Prostate gland (tissue), 2 donors: ENCODE measurements at regions not wholly inside any gene's neighbourhood (a gene's known extent, or its start where the extent isn't known, plus 50 kb on each side); places are given as distances from the start of the nearest gene placed in this dataset.

ENCODE experiments used
- DNase-seq: peaks from one replicate; pipeline ENCODE4 v3.0.0-alpha.2; 2019; ENCODE audit warnings: low spot score
- H3K27ac ChIP-seq, 2 donors: fragments of 200-600 bp; sonication (generic); 2 replicates each; pipeline ENCODE4 v1.5.1; 2017 to 2019
- H3K27me3 ChIP-seq: fragments of 200-600 bp; sonication (generic); replicated peaks from 2 replicates; pipeline ENCODE4 v1.5.1; 2019; ENCODE audit not compliant: insufficient read depth
- H3K36me3 ChIP-seq, 2 donors: fragments of 200-600 bp; sonication (generic); 1 replicate in 1 of 2; 2 replicates in 1 of 2; pipeline versions ENCODE4 v1.5.1 to v1.8.1; 2017 to 2019
- H3K4me1 ChIP-seq: fragments of 200-600 bp; sonication (generic); replicated peaks from 2 replicates; pipeline ENCODE4 v1.5.1; 2019
- H3K4me3 ChIP-seq, 2 donors: fragments of 200-600 bp; sonication (generic); 2 replicates each; pipeline ENCODE4 v1.5.1; 2017 to 2019
- H3K9me3 ChIP-seq: fragments of 200-600 bp; sonication (generic); 2 replicates; pipeline ENCODE4 v1.5.1; 2017
- POLR2A ChIP-seq: fragments of 450-650 bp; IDR thresholded peaks from one replicate; pipeline ENCODE4 v1.6.1; 2016; ENCODE audit warnings: antibody characterized with exemption, mild to moderate bottlenecking
- POLR2AphosphoS5 ChIP-seq: sonication (generic); formaldehyde crosslinking; IDR thresholded peaks from one replicate; pipeline ENCODE4 v1.6.1; 2017; ENCODE audit warnings: antibody characterized with exemption
- WGBS: methylation state at CpG from one replicate; pipeline ENCODE4 v1.1.5; 2018; 5-methylcytosine and 5-hydroxymethylcytosine counted together
- intact Hi-C: fragments of 100-400 bp; cut with DNase I; formaldehyde crosslinking; loops from one replicate; pipeline ENCODE4 v1.14.2; 2022
- TF ChIP-seq, protein P1 (sequence below), 4 experiments: fragments of 200-600 bp in 2 of 4; fragments of 450-650 bp in 2 of 4; sonication (generic) in 2 of 4; IDR thresholded peaks; 1 replicate in 3 of 4; 2 replicates in 1 of 4; pipeline ENCODE4 v1.5.1; 2016 to 2019; ENCODE audit warnings: antibody characterized with exemption in 4 of 4, mild to moderate bottlenecking in 2 of 4, moderate library complexity in 2 of 4

DNA sequence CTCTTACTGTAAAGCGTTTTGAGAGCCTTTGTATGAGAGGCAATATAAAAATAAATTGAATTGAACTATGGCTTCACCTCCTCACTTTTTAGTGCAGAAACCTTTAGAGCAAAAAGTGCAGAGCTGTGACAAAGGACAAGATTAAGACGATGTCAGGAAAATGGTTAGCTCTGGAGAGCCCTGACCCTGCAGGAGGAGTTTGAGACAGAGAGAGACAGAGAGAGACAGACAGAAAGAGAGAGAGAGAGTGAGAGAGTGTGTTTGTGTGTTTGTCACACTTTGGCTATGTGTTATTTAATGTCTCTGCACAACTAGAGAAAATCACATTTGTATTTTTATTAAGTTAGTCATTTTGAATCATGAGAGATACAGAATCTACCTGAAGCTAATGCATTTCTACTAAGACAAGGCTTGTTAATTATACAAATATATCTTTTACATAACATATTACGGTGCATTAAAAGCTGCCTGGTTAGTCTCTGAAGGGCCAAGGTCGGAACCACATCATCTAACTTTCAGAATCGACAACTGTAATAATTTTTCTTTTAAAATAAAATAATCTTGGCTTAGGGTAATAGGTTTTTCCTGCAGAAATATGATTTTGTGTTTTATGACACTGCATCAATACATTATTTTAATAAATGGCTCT, 423.5 kb upstream of the ZEB2 start:
- H3K27me3 ChIP-seq = no peaks in the 10 kb centered on the region
- no peaks in the 10 kb centered on the region for H3K9me3 ChIP-seq
- H3K4me3 ChIP-seq = no peak overlapping the region
- DNase-seq = no peak
- TF ChIP-seq, protein P1, sequence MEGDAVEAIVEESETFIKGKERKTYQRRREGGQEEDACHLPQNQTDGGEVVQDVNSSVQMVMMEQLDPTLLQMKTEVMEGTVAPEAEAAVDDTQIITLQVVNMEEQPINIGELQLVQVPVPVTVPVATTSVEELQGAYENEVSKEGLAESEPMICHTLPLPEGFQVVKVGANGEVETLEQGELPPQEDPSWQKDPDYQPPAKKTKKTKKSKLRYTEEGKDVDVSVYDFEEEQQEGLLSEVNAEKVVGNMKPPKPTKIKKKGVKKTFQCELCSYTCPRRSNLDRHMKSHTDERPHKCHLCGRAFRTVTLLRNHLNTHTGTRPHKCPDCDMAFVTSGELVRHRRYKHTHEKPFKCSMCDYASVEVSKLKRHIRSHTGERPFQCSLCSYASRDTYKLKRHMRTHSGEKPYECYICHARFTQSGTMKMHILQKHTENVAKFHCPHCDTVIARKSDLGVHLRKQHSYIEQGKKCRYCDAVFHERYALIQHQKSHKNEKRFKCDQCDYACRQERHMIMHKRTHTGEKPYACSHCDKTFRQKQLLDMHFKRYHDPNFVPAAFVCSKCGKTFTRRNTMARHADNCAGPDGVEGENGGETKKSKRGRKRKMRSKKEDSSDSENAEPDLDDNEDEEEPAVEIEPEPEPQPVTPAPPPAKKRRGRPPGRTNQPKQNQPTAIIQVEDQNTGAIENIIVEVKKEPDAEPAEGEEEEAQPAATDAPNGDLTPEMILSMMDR (IDR thresholded peaks at IDR 0.05) = no peak
- TF ChIP-seq POLR2AphosphoS5 (no peak), POLR2A (no peak)
- H3K27ac ChIP-seq = no peak overlapping the region
- H3K36me3 ChIP-seq = no peaks in the 10 kb centered on the region
- WGBS = 77% methylated on average over 5 of the region's 5 CpGs
- H3K4me1 ChIP-seq = no peaks in the 10 kb centered on the region
- intact Hi-C loops = no loop called here

GRCh38 chr2:144942516-144943256, 422.8 kb upstream of the ZEB2 start:
- H3K36me3 ChIP-seq = no peaks in the 10 kb centered on the region
- H3K4me3 ChIP-seq = no peak overlapping the region
- no peaks in the 10 kb centered on the region for H3K27me3 ChIP-seq
- H3K9me3 ChIP-seq = no peaks in the 10 kb centered on the region
- no peak for DNase-seq
- intact Hi-C loops = no loop called here
- TF ChIP-seq, protein P1 (IDR thresholded peaks at IDR 0.05) = no peak
- TF ChIP-seq POLR2A (no peak), POLR2AphosphoS5 (no peak)
- 72% methylated on average over 8 of the region's 8 CpGs for WGBS
- H3K27ac ChIP-seq = no peak overlapping the region
- no peaks in the 10 kb centered on the region for H3K4me1 ChIP-seq

- no peak for DNase-seq
- no peaks in the 10 kb centered on the region for H3K27me3 ChIP-seq
- intact Hi-C loops = no loop called here
- H3K4me3 ChIP-seq = no peak overlapping the region
- no peaks in the 10 kb centered on the region for H3K36me3 ChIP-seq
- H3K9me3 ChIP-seq = no peaks in the 10 kb centered on the region
- no peaks in the 10 kb centered on the region for H3K4me1 ChIP-seq
- 89% methylated on average over 5 of the region's 5 CpGs for WGBS
- H3K27ac ChIP-seq = no peak overlapping the region
- TF ChIP-seq, protein P1 (IDR thresholded peaks at IDR 0.05) = no peak
- no peak for TF ChIP-seq POLR2A
- no peak for TF ChIP-seq POLR2AphosphoS5
Observed at GRCh38 chr2:144941743-144942488, 422.0 kb upstream of the ZEB2 start.

DNA sequence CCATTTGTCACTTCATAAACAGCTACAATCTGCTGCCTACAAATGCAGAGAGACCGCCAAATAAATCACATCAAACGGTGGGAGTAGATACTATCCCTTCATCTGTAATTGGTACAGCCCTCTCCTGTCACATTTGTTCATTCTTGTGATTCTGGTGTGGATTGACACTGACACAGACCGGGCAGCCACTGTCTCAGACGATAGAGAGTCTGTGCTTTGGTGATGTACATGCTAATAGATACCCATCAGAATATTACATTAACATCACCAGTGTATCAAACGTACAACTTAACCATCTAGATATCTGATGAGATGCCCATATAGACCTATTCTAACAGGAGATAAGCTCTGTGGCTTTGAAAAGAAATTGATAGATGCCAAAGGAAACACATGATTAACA, 419.7 kb upstream of the ZEB2 start:
- no peak overlapping the region for H3K27ac ChIP-seq
- intact Hi-C loops = no loop called here
- H3K36me3 ChIP-seq = no peaks in the 10 kb centered on the region
- WGBS = 82% methylated on average over 5 of the region's 5 CpGs
- no peaks in the 10 kb centered on the region for H3K4me1 ChIP-seq
- H3K27me3 ChIP-seq = no peaks in the 10 kb centered on the region
- no peaks in the 10 kb centered on the region for H3K9me3 ChIP-seq
- TF ChIP-seq POLR2A (no peak), POLR2AphosphoS5 (no peak)
- TF ChIP-seq, protein P1 (IDR thresholded peaks at IDR 0.05) = no peak
- H3K4me3 ChIP-seq = no peak overlapping the region
- DNase-seq = no peak
